SK-N-SH treated with all-trans-retinoic acid at 6 μM for 48 hours (cell line): ENCODE measurements at regions not wholly inside any gene's neighbourhood (a gene's known extent, or its start where the extent isn't known, plus 50 kb on each side); places are given as distances from the start of the nearest gene placed in this dataset.

Source experiments
- CSRNP3 ChIP-seq: fragments of 250-450 bp; sonication (Bioruptor Pico); IDR thresholded peaks from 2 replicates; pipeline ENCODE4 v1.5.1; 2021; ENCODE audit warnings: mild to moderate bottlenecking, moderate library complexity
- ISL1 ChIP-seq: fragments of 250-450 bp; sonication (Bioruptor Pico); IDR thresholded peaks from 2 replicates; pipeline ENCODE4 v2.1.2; 2022; ENCODE audit warnings: mild to moderate bottlenecking, moderate library complexity
- PATZ1 ChIP-seq: fragments of 250-450 bp; sonication (Bioruptor Pico); IDR thresholded peaks from 2 replicates; pipeline ENCODE4 v1.8.0; 2020; ENCODE audit warnings: mild to moderate bottlenecking, moderate library complexity, borderline replicate concordance
- RARB ChIP-seq: fragments of 250-450 bp; sonication (Bioruptor Pico); IDR thresholded peaks from 2 replicates; pipeline ENCODE4 v1.8.0; 2021; ENCODE audit warnings: mild to moderate bottlenecking, moderate library complexity
- TOX ChIP-seq: fragments of 250-450 bp; sonication (Bioruptor Pico); IDR thresholded peaks from 2 replicates; pipeline ENCODE4 v1.8.0; 2021; ENCODE audit warnings: mild to moderate bottlenecking, moderate library complexity, borderline replicate concordance

GRCh38 chr16:56137269-56137668 lies 54.0 kb upstream of the GNAO1 start:
- TF ChIP-seq ISL1 (CRISPR knock-in tag), result no peak
- TF ChIP-seq RARB (CRISPR knock-in tag), result no peak
- no peak for TF ChIP-seq CSRNP3 (CRISPR knock-in tag)
- no peak for TF ChIP-seq PATZ1 (CRISPR knock-in tag)
- no peak for TF ChIP-seq TOX (CRISPR knock-in tag)
